Liver (tissue), 3 donors: ENCODE measurements at regions not wholly inside any gene's neighbourhood (a gene's known extent, or its start where the extent isn't known, plus 50 kb on each side); places are given as distances from the start of the nearest gene placed in this dataset.

Experiments used
- CTCF ChIP-seq: fragments of 150-350 bp; IDR thresholded peaks from 2 replicates; pipeline ENCODE4 v1.5.1; 2017; ENCODE audit warnings: improper control_type of control experiment, low read depth, low read length; ENCODE audit not compliant: missing input control
- FOXA1 ChIP-seq: IDR thresholded peaks from 2 replicates; pipeline ENCODE4 v1.6.1; 2016; ENCODE audit warnings: antibody characterized with exemption
- FOXA2 ChIP-seq: IDR thresholded peaks from 2 replicates; pipeline ENCODE4 v1.6.1; 2016; ENCODE audit warnings: antibody characterized with exemption
- GABPA ChIP-seq, 2 donors: IDR thresholded peaks in 1 of 2; conservative IDR thresholded peaks in 1 of 2; 2 replicates each; pipeline ENCODE4 v1.6.1; 2016; ENCODE audit warnings: antibody characterized with exemption in 2 of 2, mild to moderate bottlenecking in 1 of 2, moderate library complexity in 1 of 2
- HNF4A ChIP-seq, 2 donors: conservative IDR thresholded peaks; 2 replicates each; pipeline ENCODE4 v1.6.1; 2016; ENCODE audit warnings: antibody characterized with exemption in 2 of 2, mild to moderate bottlenecking in 2 of 2
- JUND ChIP-seq, 2 donors: IDR thresholded peaks; 2 replicates each; pipeline ENCODE4 v1.6.1; 2016; ENCODE audit warnings: antibody characterized with exemption in 2 of 2
- RAD21 ChIP-seq, 2 donors: IDR thresholded peaks; 2 replicates each; pipeline ENCODE4 v1.6.1; 2016; ENCODE audit warnings: antibody characterized with exemption in 2 of 2, mild to moderate bottlenecking in 2 of 2
- SP1 ChIP-seq: IDR thresholded peaks from 2 replicates; pipeline ENCODE4 v1.6.1; 2018; ENCODE audit warnings: antibody characterized with exemption, mild to moderate bottlenecking
- TAF1 ChIP-seq: conservative IDR thresholded peaks from 2 replicates; pipeline ENCODE4 v1.6.1; 2016; ENCODE audit warnings: antibody characterized with exemption, mild to moderate bottlenecking
- YY1 ChIP-seq: IDR thresholded peaks from 2 replicates; pipeline ENCODE4 v1.6.1; 2016; ENCODE audit warnings: antibody characterized with exemption, mild to moderate bottlenecking
- TF ChIP-seq, protein P1 (sequence below): IDR thresholded peaks from 2 replicates; pipeline ENCODE4 v1.6.1; 2016; ENCODE audit warnings: antibody characterized with exemption, mild to moderate bottlenecking
- TF ChIP-seq, protein P2 (sequence below): IDR thresholded peaks from 2 replicates; pipeline ENCODE4 v1.6.1; 2016; ENCODE audit warnings: antibody characterized with exemption
- TF ChIP-seq, protein P3 (sequence below): IDR thresholded peaks from 2 replicates; pipeline ENCODE4 v1.6.1; 2016; ENCODE audit warnings: antibody characterized with exemption
- donor health status: healthy.
- donor health status: healthy.

DNA sequence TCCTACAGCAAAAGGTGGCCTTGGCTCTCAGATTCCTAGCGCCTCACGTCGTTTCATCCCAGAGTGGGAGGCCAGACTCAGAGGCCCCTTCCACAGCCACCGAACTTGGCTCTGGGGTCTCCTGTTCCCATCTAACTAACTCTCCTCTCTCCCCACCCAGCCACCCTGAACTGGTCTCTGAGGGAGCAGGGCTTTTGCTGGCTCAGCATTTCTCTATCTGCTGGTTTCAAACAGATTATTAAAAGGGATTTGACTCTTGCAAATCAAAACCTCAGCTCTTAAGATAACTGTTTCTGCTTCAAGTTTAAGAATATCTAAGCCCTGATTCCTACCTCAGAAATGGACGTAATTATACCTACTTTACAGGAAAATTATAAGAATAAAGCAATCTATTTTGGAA lies 91.0 kb upstream of the ATP1B1 start:
- TF ChIP-seq JUND (IDR thresholded peaks at IDR 0.05) = no peak
- TF ChIP-seq CTCF = no peak
- no peak for TF ChIP-seq FOXA2
- TF ChIP-seq, protein P1, sequence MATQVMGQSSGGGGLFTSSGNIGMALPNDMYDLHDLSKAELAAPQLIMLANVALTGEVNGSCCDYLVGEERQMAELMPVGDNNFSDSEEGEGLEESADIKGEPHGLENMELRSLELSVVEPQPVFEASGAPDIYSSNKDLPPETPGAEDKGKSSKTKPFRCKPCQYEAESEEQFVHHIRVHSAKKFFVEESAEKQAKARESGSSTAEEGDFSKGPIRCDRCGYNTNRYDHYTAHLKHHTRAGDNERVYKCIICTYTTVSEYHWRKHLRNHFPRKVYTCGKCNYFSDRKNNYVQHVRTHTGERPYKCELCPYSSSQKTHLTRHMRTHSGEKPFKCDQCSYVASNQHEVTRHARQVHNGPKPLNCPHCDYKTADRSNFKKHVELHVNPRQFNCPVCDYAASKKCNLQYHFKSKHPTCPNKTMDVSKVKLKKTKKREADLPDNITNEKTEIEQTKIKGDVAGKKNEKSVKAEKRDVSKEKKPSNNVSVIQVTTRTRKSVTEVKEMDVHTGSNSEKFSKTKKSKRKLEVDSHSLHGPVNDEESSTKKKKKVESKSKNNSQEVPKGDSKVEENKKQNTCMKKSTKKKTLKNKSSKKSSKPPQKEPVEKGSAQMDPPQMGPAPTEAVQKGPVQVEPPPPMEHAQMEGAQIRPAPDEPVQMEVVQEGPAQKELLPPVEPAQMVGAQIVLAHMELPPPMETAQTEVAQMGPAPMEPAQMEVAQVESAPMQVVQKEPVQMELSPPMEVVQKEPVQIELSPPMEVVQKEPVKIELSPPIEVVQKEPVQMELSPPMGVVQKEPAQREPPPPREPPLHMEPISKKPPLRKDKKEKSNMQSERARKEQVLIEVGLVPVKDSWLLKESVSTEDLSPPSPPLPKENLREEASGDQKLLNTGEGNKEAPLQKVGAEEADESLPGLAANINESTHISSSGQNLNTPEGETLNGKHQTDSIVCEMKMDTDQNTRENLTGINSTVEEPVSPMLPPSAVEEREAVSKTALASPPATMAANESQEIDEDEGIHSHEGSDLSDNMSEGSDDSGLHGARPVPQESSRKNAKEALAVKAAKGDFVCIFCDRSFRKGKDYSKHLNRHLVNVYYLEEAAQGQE = no peak
- TF ChIP-seq FOXA1 = no peak
- no peak for TF ChIP-seq GABPA (IDR thresholded peaks at IDR 0.05 in 1 of 2, conservative IDR thresholded peaks at IDR 0.05 in 1 of 2)
- TF ChIP-seq, protein P2, sequence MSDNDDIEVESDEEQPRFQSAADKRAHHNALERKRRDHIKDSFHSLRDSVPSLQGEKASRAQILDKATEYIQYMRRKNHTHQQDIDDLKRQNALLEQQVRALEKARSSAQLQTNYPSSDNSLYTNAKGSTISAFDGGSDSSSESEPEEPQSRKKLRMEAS = no peak
- TF ChIP-seq TAF1 = no peak
- TF ChIP-seq, protein P3, sequence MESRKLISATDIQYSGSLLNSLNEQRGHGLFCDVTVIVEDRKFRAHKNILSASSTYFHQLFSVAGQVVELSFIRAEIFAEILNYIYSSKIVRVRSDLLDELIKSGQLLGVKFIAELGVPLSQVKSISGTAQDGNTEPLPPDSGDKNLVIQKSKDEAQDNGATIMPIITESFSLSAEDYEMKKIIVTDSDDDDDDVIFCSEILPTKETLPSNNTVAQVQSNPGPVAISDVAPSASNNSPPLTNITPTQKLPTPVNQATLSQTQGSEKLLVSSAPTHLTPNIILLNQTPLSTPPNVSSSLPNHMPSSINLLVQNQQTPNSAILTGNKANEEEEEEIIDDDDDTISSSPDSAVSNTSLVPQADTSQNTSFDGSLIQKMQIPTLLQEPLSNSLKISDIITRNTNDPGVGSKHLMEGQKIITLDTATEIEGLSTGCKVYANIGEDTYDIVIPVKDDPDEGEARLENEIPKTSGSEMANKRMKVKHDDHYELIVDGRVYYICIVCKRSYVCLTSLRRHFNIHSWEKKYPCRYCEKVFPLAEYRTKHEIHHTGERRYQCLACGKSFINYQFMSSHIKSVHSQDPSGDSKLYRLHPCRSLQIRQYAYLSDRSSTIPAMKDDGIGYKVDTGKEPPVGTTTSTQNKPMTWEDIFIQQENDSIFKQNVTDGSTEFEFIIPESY = no peak
- TF ChIP-seq HNF4A (conservative IDR thresholded peaks at IDR 0.05) = no peak
- no peak for TF ChIP-seq YY1
- TF ChIP-seq SP1 = no peak
- TF ChIP-seq RAD21 (IDR thresholded peaks at IDR 0.05) = no peak
